ENCODE measurements at regions not wholly inside any gene's neighbourhood (a gene's known extent, or its start where the extent isn't known, plus 50 kb on each side); places are given as distances from the start of the nearest gene placed in this dataset.
"Not testable (repeated sequence)": the region's sequence is repeated elsewhere in the genome, so short reads cannot be mapped to it uniquely, and the experiment has no call there.

DNA sequence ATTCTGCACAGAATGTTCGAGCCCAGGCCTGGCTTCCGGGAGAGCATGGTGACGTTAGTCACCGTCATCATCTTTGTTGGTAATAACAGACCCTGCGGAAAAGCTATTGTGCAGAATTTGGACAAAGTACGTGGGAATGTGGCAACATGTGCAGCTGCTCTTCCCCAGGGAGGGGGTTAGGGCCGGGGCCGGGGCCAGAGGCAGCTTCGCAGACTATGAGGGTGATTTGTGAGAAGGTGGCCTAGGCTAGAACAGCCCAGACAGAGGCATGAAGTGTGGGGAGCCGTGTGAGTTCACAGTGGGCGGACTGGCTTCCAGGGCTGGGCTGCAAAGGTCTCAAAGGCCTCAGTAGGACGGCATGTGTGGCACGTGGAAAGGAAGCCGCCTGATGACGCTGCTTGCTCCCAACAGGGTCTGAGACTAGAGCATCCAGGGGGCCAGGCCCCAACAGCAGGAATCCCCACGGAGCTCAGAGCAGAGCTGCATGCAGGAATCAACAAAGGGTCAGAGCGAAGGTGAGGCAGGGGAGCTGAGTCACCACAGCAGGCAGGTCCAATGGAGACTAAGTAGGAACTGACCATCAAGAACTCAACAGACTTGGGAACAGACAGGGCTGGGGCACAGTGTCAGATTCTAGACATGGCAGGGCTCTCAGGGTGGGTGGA lies 109.2 kb downstream of the NPIPB11 start:
- H3K4me3 Mint-ChIP-seq; H3K36me3 Mint-ChIP-seq (ENCODE audit: low read depth); H3K27me3 Mint-ChIP-seq (ENCODE audit: low read depth); H3K9me3 Mint-ChIP-seq; DNase-seq (ENCODE audit: low read depth, low spot score); H3K4me1 Mint-ChIP-seq: not testable (repeated sequence)
- H3K27ac Mint-ChIP-seq (ENCODE audit: unreplicated experiment) = peak overlapping the region; percentile 86

DNA sequence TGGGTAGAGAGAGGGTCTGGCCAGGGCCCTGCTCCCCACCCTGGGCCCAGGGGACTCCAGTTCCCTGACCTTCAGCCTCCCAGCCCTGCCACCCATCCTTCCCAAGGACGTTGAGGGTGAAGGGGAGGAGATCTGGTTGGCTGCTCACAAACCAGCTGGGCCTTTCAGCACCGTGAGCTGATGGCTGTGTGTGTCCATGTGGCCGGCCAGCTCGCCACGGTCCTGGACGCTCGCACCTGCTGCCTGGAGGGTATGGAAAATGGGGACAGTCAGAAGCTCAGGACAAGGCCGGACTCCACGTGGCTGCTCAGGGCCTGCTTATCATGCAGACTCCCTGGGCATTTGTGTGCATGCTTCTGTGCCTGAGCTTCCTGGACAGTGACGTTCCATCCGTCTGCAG lies 110.3 kb downstream of the NPIPB11 start:
- DNase-seq (ENCODE audit: low read depth, low spot score); H3K36me3 Mint-ChIP-seq (ENCODE audit: low read depth); H3K27me3 Mint-ChIP-seq (ENCODE audit: low read depth); H3K9me3 Mint-ChIP-seq; H3K4me3 Mint-ChIP-seq; H3K27ac Mint-ChIP-seq (ENCODE audit: unreplicated experiment): not testable (repeated sequence)
- H3K4me1 Mint-ChIP-seq = peaks cover 12% of the 10 kb centered on the region

DNA sequence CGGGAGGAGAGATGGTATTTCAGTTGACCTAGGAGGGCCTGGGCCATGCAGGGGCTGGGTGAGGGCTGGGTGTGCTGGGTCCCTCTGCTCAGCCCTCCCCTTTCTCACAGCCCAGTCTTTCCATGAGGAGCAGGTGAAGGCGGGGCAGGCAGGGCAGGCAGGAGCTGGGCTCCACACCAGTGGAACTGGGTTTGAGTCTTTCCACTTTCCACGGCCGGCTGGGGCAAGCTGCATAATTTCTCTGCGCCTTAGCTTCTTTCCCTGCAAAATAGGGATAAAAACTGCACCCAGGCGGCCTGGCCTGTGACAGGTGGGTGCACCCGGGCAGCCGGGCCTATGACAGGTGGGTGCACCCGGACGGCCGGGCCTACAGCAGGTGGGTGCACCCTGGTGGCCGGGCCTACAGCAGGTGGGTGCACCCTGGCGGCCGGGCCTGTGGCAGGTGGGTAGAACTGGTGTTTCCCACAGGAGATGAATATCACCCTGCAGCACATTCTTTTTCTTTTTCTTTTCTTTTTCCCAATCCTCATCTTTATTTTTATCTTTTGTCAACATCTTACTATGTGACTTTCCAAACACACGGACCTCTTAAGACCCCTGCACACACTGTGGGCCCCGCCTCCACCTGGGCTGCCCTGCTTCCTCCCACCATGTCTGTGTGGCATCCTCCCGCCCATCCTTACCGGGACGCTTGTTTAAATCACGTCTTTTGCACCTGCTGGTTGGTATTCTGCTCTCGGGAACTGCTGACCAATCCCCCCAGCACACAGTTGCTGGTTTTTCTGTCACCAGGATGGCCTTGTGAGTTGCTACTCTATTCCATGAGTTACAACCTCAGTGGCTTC lies 111.3 kb downstream of the NPIPB11 start:
- H3K9me3 Mint-ChIP-seq = not testable (repeated sequence)

DNA sequence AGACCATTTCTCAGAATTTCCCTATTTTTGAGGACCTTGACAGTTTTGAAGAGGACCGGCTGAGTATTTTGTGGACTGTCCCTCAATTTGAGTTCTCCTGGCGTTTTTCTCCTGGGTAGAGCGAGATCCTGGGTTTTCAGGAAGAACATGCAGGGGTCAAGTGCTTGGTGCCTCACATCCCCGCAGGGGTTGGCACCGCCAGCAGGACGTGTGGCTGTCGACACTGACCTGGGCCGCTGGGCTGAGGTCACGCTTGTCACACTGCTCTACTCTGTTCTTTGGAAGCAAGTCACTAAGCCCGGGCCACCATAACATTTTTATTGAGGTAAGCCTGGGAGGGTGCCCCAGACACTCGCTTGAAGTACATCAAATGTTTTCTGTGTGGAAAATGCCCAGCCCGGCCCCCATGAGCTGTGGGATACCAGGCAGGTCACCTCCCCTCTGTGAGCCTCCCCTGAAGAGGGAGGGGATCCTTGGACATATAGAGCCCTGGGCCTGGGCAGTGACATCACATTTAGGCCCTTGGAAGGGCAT lies 112.0 kb downstream of the NPIPB11 start:
- not testable (repeated sequence) for H3K27ac Mint-ChIP-seq (ENCODE audit: unreplicated experiment); H3K36me3 Mint-ChIP-seq (ENCODE audit: low read depth)

More for the DNA sequence above, 111.3 kb downstream of the NPIPB11 start:
- DNase-seq (ENCODE audit: low read depth, low spot score); H3K4me3 Mint-ChIP-seq; H3K36me3 Mint-ChIP-seq (ENCODE audit: low read depth); H3K27me3 Mint-ChIP-seq (ENCODE audit: low read depth): not testable (repeated sequence)
- Mint-ChIP-seq H3K27ac (ENCODE audit: unreplicated experiment) (peak overlapping the region; percentile 62), H3K4me1 (peaks cover 12% of the 10 kb centered on the region)

DNA sequence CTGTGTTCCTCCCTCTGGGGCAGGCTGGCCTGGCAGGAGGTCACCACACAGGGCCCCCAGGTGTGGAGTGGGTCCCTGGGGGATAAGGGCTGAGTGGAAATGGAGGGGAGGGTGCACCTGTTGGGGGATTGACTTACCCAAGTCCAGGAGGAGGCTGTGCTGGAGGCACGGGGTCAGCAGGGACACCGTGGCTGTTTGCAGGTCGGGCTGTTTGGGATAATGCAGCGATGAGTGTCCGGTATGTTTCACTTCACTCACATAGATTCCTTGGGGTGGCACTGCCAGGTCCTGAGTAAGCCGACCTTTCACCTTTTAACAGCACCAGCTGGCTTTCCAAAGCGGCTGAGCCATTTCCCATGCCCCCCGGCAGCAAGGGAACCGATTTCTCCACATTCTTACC lies 113.0 kb downstream of the NPIPB11 start:
- not testable (repeated sequence) for H3K9me3 Mint-ChIP-seq; H3K27me3 Mint-ChIP-seq (ENCODE audit: low read depth); H3K36me3 Mint-ChIP-seq (ENCODE audit: low read depth); H3K4me3 Mint-ChIP-seq; DNase-seq (ENCODE audit: low read depth, low spot score); H3K27ac Mint-ChIP-seq (ENCODE audit: unreplicated experiment)
- H3K4me1 Mint-ChIP-seq = peaks cover 17% of the 10 kb centered on the region

More for the DNA sequence above, 112.0 kb downstream of the NPIPB11 start:
- peaks cover 12% of the 10 kb centered on the region for H3K4me1 Mint-ChIP-seq
- not testable (repeated sequence) for H3K9me3 Mint-ChIP-seq; DNase-seq (ENCODE audit: low read depth, low spot score); H3K4me3 Mint-ChIP-seq; H3K27me3 Mint-ChIP-seq (ENCODE audit: low read depth)

DNA sequence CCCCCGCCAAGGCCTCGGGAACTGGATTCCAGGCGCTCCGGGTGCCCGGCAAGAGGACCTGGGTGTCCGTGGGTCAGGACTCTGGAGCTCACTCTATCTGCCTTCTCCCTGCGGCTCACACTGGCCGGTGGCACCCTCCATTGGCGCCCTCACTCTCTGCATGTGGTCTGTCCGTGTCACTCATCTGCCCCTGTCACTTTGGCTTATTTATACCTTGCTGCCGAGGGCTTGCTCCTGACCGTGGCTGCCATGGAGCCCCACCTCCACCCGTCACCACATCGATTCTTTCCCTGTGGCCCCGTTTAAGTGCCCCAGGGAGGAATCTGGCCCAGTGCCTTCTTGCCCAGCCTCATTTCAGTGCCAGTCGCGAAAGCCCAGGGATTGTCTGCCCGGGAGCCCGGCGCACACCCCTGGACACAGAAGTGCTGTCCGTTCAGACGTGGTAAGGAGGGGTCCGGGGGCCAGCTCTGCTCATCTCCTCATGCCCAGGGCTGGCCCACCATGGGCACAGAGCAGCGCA lies 113.5 kb downstream of the NPIPB11 start:
- H3K4me1 Mint-ChIP-seq = peaks cover 18% of the 10 kb centered on the region

DNA sequence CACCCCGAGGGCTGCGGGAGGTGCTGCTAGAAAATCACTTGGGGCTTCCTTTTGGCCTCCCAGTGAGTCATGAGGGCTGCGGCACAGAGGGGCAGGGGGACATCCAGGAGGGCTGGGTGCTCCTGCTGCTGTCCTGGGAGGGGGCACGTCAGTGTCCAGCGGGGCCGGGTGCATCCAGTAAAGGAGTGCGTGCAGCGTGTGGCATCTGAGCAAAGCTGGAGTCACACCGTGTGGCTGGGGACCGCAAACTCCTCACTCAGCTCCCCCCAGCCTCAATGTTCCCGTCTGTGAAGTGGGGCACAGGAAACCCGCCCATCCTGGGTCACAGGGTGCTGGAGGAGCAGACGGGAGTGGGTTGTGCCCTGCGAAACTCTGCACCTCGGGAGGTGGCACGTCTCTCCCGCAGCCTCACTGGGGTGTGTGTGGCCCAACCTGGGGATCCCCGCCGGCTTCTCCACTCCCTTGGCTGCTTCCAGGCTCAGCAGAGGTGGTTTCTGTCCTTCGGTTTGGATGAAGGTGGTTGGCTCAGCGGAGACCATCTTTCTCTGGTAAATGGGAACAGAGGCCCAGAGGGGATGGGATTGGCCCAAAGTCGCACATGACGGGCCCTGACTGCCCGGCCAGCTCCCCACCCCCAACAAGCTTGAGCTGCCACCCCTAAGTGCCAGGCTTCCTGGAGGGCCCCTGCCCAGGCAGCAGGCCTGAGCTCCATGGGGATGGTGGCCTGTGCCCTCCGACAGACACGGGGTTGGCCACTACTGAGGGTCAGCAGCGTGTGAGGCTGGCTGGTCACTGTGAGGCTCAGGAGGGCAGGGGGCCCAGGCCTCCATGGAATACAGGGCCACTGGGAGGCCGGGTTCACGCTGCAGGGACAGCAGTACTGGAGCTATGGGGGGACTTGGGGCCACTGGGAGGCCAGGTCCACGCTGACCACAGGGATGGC lies 114.9 kb downstream of the NPIPB11 start:
- not testable (repeated sequence) for H3K9me3 Mint-ChIP-seq; DNase-seq (ENCODE audit: low read depth, low spot score); H3K4me3 Mint-ChIP-seq; H3K36me3 Mint-ChIP-seq (ENCODE audit: low read depth); H3K27ac Mint-ChIP-seq (ENCODE audit: unreplicated experiment); H3K27me3 Mint-ChIP-seq (ENCODE audit: low read depth)
- peaks cover 24% of the 10 kb centered on the region for H3K4me1 Mint-ChIP-seq

More for the DNA sequence above, 113.5 kb downstream of the NPIPB11 start:
- H3K36me3 Mint-ChIP-seq (ENCODE audit: low read depth); H3K9me3 Mint-ChIP-seq; H3K27me3 Mint-ChIP-seq (ENCODE audit: low read depth); H3K4me3 Mint-ChIP-seq; DNase-seq (ENCODE audit: low read depth, low spot score); H3K27ac Mint-ChIP-seq (ENCODE audit: unreplicated experiment): not testable (repeated sequence)

DNA sequence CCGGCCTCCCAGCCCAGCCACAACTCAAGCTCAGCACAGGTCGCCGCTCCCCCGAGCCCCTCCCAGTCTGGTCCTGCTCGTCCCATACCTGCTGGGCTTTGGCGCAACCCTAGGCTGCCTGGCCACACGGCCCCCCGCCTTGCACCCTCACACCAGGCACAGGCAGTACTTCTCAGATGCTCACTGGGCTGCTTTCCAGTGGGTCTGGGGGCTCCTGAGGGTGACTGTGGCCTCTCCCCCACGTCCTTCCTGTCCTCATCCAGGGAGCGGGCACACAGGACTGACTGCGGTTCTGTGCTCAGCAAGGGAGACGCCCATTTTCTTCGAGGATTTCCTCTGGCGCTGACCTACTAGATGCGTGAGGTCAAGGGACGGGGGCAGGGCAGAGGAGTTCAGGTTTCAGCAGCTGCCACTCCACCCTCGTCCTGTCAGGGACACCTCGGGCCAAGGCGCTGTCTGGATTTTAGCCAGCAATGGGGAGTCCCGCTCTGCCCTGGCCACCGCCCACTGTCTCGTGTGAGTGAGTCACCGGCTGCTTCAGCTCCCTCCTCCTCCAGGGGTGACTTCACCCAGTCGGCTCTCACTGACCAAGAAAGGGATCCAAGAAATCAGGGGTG lies 115.8 kb downstream of the NPIPB11 start:
- Mint-ChIP-seq H3K27me3 (ENCODE audit: low read depth) (no peaks in the 10 kb centered on the region), H3K4me3 (peak overlapping the region; percentile 12), H3K4me1 (peaks cover 30% of the 10 kb centered on the region), H3K27ac (ENCODE audit: unreplicated experiment) (peak overlapping the region; percentile 27), H3K36me3 (ENCODE audit: low read depth) (no peaks in the 10 kb centered on the region), H3K9me3 (no peaks in the 10 kb centered on the region)
- peak; percentile 37 for DNase-seq (ENCODE audit: low read depth, low spot score)
- TF ChIP-seq, protein P1, sequence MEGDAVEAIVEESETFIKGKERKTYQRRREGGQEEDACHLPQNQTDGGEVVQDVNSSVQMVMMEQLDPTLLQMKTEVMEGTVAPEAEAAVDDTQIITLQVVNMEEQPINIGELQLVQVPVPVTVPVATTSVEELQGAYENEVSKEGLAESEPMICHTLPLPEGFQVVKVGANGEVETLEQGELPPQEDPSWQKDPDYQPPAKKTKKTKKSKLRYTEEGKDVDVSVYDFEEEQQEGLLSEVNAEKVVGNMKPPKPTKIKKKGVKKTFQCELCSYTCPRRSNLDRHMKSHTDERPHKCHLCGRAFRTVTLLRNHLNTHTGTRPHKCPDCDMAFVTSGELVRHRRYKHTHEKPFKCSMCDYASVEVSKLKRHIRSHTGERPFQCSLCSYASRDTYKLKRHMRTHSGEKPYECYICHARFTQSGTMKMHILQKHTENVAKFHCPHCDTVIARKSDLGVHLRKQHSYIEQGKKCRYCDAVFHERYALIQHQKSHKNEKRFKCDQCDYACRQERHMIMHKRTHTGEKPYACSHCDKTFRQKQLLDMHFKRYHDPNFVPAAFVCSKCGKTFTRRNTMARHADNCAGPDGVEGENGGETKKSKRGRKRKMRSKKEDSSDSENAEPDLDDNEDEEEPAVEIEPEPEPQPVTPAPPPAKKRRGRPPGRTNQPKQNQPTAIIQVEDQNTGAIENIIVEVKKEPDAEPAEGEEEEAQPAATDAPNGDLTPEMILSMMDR (conservative IDR thresholded peaks at IDR 0.05) = no peak

DNA sequence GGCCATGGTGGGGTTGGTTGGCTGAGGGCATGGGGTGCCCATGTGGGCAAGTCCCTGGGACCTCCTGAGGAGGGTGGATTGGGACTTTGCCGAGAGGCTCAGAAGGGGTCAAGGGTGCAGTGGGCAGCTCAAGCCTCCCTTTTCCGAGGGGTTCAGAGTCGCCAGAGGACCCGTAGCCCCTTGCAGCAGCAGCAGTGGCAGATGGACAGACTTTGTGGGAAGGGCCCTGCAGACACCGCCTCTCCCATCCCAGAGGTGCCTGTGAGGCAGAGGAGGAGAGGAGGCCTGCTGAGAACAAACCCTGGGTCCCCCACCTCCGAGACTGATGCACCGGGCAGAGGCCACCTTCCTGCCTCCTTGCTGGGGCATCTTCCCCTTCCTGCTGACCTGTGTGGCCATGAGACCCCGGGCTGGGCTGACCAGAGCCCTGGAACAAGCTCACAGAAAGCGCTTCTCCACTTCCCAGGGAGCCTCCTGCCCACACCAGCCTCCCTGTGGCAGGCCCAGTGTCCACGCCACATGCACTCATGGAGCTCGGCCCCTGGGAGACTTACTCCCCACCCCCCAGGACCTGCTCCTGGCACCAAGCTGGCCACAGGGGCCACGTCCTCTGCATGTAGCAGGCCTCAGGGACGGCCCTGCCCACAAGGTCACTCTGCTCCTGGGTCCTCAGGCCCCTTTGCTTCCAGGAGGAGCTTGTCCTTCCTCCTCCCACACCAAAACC lies 116.8 kb downstream of the NPIPB11 start:
- peaks cover 38% of the 10 kb centered on the region for H3K4me1 Mint-ChIP-seq
- H3K36me3 Mint-ChIP-seq (ENCODE audit: low read depth); H3K4me3 Mint-ChIP-seq; DNase-seq (ENCODE audit: low read depth, low spot score); H3K27ac Mint-ChIP-seq (ENCODE audit: unreplicated experiment); H3K9me3 Mint-ChIP-seq; H3K27me3 Mint-ChIP-seq (ENCODE audit: low read depth): not testable (repeated sequence)

DNA sequence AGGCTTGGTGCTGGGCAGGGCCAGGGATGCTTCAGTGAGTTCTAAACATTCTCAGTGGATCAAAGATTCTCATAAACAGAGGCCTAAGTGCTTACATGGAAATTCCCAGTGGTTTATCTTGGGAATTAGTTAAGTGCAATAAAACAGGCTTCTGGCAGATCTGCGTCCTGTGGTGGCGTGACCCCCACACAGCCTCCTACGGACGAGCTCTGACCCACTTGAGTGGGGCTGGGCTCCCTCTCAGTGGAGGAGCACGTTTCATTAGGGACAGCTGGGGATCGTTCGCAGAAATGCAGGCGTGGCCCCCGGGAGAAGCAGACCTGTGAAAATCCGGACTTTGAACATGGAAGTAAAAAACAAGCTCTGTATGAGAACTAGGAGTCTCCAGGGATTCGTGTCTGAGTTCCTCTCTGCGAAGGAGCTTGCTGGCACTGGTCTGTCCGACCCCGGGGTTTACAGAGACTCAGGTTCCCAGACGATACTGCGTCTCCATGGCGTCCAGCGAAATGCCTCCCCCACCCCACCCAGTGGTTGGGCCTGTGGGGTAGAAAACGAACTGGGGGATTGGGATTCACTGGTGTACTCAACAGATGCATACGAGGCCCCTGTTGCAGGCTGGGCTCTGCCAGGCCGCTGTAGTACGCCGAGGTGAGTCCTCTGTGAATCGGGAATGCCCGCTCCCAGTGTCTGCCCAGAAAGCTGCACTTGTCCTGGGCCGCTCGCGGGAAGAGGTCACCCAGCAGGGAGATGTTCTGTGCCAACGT lies 117.6 kb downstream of the NPIPB11 start:
- H3K27me3 Mint-ChIP-seq (ENCODE audit: low read depth); H3K36me3 Mint-ChIP-seq (ENCODE audit: low read depth); DNase-seq (ENCODE audit: low read depth, low spot score); H3K9me3 Mint-ChIP-seq; H3K4me3 Mint-ChIP-seq: not testable (repeated sequence)
- peak overlapping the region; percentile 27 for H3K27ac Mint-ChIP-seq (ENCODE audit: unreplicated experiment)
- H3K4me1 Mint-ChIP-seq = peaks cover 44% of the 10 kb centered on the region

All from neural crest cell (in vitro differentiated cells).